GM21526 (cell line): ENCODE measurements at regions not wholly inside any gene's neighbourhood (a gene's known extent, or its start where the extent isn't known, plus 50 kb on each side); places are given as distances from the start of the nearest gene placed in this dataset.

Experiments used
- ATAC-seq: cut with Tn5 transposase; IDR thresholded peaks from one replicate; pipeline ENCODE4 v1.9.1; 2021; ENCODE audit warnings: moderate library complexity; ENCODE audit not compliant: unreplicated experiment, low FRiP score

GRCh38 chr10:10589540-10590303 lies 427.9 kb upstream of the CELF2 start:
- peak; percentile 75 for ATAC-seq

GRCh38 chr10:10591715-10592341 lies 425.8 kb upstream of the CELF2 start:
- ATAC-seq: no peak

DNA sequence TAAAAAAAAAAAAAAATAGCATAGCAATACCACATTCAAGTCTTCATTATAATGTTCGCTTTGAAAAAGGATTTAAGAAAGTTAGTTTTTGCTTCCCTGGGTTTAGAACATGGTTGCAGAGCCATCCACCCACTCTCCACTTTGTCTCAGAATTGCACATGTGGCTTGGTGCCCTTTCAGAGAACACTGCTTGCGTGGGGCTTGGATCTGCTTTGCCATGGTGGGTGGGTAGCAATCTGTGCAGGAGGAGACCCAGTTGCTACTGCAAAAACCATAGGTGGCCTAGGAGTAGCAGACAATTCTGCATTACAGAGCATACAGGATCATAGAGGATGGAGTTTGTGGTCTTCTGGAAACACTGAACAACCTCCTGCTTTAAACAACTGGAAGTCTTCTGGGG lies 421.4 kb upstream of the CELF2 start:
- ATAC-seq: no peak

DNA sequence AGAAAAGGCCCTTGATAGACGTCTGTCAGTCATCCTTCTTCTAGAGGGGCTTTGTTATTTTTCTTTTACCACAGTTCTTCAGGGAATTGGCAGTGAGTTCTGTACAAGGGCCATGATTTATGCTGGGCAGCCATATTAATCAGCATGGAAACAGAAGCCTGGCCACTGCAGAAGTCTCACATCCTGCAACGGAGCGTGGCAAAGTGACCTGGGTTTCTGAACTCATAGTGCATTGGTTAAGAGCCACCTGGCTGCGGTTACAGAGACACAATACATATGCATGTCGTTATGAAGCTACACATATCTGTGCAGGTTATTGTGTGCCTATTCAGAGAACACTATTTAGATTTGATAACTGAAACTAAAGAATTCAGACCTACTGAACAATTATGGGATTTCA lies 419.4 kb upstream of the CELF2 start:
- no peak for ATAC-seq

DNA sequence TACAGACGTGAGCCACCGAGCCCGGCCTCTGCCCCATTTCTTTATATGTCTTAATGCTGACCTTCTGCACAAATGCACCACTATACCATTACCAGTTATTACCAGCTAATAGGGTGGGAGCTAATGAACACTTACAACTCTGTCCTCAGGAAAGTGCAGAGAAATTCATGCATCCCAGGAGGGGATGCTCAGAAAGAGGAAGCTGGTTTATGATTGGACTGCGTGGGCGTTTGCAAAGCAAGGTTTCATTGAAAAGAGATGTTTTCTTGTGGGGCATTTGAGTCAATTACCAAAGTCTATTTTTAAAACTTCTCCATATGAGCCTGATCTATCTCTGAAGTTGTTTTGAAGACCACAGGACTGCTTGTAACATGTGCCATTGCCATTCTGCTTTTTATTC lies 417.7 kb upstream of the CELF2 start:
- no peak for ATAC-seq

GRCh38 chr10:10605551-10606081 lies 412.1 kb upstream of the CELF2 start:
- no peak for ATAC-seq

DNA sequence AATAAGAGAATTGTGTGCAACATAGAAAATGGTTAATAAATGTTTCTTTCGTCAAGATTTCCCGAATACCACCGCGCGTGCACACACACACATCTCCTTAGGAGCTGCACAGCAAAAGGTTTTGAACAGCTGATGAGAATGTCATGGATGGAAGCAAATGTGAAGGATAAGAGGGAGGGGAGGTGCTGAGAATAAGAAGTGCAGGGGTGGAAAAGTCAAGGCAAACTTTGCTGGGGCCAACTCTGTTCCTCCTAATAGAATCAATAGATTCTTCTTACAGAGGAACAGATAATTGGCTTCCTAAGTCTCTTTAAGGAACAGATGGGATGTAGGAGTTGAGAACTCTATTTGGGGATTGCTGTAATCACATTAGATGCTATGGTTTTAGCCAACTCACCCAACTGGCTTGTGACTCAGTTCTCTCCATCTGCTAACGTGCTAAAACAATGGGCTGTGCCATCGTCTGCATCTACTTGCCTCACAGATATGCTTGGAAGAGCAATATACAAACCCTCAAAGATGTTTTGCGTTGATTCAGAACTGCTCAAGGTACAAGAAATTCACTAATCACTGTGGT lies 408.2 kb upstream of the CELF2 start:
- ATAC-seq: no peak

DNA sequence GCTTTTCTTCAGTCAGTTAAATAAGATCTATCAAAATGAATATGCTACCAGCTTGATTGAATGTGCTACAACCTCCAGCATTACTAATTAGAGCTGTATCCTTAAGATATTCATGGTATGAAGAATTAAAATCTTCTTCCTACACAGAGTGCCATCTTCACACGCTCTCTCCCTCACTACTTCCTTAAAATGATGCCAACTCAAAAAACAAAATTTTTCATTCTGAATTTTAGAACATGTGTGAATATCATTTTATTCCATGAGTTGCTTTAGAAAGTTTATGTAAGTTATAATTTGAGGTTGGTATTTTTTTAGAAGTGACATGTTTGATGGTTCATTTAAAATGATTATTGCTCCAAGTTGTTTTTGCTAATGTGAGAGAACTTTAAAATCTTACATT lies 407.5 kb upstream of the CELF2 start:
- ATAC-seq: no peak

GRCh38 chr10:10612151-10612550 lies 405.5 kb upstream of the CELF2 start:
- ATAC-seq: no peak

DNA sequence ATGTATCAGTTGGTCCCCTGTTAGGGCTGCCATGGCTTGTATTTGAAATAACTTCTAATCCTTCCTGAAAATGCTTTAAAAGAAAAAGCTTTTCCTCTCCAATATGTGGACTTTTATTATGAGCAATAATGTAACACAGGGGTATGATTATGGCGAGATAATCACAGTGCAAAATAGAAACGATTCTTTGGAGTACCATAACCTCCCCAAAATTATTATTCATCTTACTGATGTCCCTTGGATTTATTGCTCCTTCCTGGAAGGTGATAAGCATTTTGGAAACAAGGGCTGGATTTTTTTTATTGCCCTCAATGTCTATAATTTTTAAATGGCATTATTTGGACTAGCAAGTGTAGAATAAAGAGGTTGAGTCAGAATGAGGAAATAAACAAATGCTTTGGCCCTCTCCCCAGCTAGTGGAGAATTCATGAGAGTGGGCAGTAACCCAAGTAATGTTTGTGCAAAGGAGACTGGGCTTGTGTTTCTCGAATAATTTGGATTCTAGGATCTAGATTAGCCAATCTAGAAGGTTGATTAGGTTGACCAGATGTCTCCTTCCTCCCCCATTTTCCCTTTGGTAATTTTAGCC lies 403.9 kb upstream of the CELF2 start:
- no peak for ATAC-seq

GRCh38 chr10:10617686-10618085 lies 400.0 kb upstream of the CELF2 start:
- ATAC-seq: no peak

GRCh38 chr10:10618139-10618538 lies 399.5 kb upstream of the CELF2 start:
- ATAC-seq: no peak

- ATAC-seq: no peak
Measured at GRCh38 chr10:10623958-10624566, 393.6 kb upstream of the CELF2 start.

DNA sequence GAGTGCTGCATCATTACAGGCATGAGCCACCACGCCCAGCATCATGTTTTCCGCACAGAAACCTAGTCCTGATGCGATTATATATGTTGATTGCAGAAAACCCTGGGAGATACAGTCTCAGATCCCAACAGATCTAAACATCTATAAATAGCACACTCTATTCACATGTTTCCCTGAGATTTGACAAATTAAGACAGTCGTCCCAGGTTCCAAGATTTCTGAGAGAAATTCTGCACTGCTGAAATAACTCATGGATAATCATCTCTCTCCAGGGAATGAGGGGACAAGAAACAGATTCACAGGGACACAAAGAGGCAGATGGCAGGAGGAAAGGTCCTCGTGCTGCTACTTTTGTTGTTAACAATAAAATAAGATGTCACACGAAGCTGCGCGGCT lies 393.1 kb upstream of the CELF2 start:
- no peak for ATAC-seq

- no peak for ATAC-seq
Measured at GRCh38 chr10:10625491-10625890, 392.2 kb upstream of the CELF2 start.

DNA sequence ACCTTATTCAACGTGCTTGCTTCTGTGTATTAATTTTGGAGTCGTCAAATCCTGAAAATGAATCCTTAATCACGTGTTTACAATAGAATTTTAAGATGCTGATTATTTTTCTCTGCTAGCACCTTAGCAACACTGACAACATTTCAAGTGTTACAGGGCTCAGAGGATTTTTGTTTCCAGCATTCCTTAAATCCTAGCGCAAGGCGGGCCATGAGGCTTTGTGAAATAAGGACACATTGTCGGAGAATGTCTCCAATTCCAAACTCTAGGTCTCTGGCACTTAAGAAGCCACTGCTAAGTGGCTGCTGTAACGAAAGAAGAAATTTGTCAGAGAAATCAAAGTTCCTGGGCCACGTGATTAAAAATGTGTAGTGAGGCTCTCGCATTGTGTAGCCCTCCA lies 390.9 kb upstream of the CELF2 start:
- ATAC-seq: no peak

DNA sequence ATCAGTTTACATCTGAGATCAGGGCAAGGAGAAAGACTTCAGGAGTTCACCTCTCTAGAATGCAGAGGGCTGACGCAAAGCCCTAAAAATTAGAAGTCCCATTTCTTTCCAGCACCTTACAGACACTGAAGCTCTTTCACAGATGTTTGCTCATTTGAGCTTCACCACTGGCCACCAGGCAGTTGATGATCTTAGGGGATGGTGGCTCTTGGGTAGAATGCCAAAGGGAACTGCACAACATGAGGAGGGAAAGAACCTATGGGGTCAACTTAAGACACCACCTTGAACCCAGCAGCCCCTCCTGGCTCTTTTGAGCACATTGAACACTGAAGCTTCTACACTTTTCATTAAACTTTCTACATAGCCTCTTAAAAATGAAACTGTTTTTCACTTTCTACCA lies 390.3 kb upstream of the CELF2 start:
- ATAC-seq: no peak

DNA sequence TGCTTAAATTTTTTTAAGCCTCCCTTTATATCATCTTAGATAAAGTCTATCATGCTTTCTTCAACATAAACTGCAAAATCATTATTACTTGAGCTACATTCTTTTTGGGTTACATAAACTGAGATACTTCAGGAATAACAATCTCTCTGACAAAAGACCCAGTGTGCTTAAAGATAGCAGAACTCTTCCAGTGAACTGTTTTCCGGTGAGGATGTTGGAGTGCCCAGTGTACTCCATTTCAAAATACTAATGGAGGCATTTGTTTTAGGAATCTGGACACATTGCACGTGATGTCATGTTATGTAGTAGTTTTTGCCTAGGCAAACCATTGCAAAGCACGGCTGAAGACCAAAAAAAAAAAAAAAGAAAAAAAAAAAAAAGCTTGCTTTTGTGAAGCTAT lies 388.2 kb upstream of the CELF2 start:
- no peak for ATAC-seq

DNA sequence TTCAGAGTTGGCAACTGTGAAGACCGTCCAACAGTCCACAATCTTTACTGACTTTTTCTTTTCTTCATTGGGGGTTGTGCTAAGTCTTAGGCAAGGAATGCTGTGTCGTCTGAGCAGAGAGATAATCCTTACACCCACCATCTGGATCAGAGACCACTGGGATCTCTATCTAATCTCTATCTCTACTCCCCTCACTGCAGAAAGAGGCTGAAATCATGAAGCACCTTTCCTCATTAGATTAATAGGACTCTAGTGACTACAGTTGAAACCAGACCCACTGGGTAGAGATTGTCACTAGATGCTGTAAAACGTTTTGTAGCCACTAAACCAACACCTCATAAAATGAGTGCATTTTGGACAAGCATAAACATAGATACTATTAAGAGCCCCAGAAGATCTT lies 387.4 kb upstream of the CELF2 start:
- ATAC-seq: no peak

- ATAC-seq: no peak
Measured at GRCh38 chr10:10630782-10631181, 386.9 kb upstream of the CELF2 start.

DNA sequence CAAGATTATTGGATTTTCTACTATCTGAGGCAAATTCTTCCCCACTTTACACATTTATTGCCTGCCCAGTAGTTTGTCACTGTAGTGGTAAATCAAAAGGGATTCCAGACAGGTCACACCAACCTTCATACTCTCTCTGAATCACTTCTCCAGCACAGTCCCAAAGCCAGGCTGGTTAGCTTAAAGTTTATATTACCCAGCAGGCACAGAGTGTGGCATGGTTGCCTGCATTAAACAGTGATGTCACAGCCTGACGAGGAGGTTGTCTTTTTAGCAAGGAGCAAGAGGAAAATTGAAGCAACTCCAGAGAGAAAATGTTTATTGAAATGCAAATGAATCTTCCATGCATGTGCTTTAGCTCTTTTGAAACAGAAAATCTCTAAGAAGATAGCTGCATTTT lies 375.5 kb upstream of the CELF2 start:
- no peak for ATAC-seq
